ENCODE measurements at regions not wholly inside any gene's neighbourhood (a gene's known extent, or its start where the extent isn't known, plus 50 kb on each side); places are given as distances from the start of the nearest gene placed in this dataset.

GRCh38 chr1:73930293-73930692 lies 267.7 kb downstream of the LRRIQ3 start:
- ATAC-seq (ENCODE audit: insufficient number of reproducible peaks, low FRiP score, low read depth), result no peak
- TF ChIP-seq CTCF (IDR thresholded peaks at IDR 0.05), result no peak

DNA sequence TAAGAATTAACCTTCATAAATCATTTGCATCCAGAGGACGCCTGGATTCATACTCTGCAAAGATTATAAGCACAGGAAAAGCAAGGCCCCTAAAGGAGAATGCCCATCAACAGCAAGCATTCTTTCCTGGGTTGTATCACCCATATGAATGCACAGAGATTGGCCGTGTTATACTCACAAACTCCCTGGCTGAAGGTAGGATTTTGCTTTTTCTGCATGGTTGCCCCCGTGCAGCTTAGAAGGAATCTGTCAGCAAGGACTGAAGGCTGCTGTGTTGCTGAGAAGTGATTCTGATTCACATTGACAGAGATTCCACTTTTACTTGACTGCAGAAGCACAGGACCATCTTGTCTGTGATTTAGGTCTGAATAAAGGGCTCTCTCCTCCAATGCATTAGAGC lies 283.0 kb downstream of the LRRIQ3 start:
- no peak for DNase-seq (ENCODE audit: low spot score)
- Histone ChIP-seq H3K36me3 (no peaks in the 10 kb centered on the region), H3K9me3 (no peaks in the 10 kb centered on the region), H3K4me1 (ENCODE audit: control insufficient read depth in 1 of 2, low read depth in 2 of 2) (no peaks in the 10 kb centered on the region), H3K27me3 (replicated peaks; ENCODE audit: insufficient read depth) (no peaks in the 10 kb centered on the region), H3K27ac (no peak overlapping the region), H3K4me3 (no peak overlapping the region)
- ATAC-seq (ENCODE audit: insufficient number of reproducible peaks, low FRiP score, low read depth), result no peak
- no peak for TF ChIP-seq CTCF (IDR thresholded peaks at IDR 0.05)

More at GRCh38 chr1:73930293-73930692, 267.7 kb downstream of the LRRIQ3 start:
- Histone ChIP-seq H3K36me3 (no peaks in the 10 kb centered on the region), H3K27me3 (replicated peaks; ENCODE audit: insufficient read depth) (no peaks in the 10 kb centered on the region), H3K9me3 (no peaks in the 10 kb centered on the region), H3K4me3 (no peak overlapping the region), H3K27ac (no peak overlapping the region), H3K4me1 (ENCODE audit: control insufficient read depth in 1 of 2, low read depth in 2 of 2) (no peaks in the 10 kb centered on the region)
- DNase-seq (ENCODE audit: low spot score), result no peak

DNA sequence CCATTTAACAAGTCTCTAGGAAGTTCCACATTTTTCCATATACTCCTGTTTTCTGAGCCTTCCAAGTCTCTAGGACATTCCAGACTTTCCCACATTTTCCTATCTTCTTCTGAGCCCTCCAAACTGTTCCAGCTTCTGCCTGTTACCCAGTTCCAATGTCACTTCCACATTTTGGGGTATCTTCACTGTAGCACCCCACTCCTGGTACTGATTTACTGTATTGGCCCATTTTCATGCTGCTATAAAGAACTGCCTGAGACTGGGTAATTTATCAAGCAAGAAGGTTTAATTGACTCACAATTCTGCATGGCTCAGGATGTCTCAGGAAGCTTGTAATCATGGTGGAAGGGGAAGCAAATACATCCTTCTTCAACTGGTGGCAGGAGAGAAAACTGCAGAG lies 285.0 kb downstream of the LRRIQ3 start:
- Histone ChIP-seq H3K27ac (no peak overlapping the region), H3K9me3 (no peaks in the 10 kb centered on the region), H3K4me1 (ENCODE audit: control insufficient read depth in 1 of 2, low read depth in 2 of 2) (no peaks in the 10 kb centered on the region), H3K27me3 (replicated peaks; ENCODE audit: insufficient read depth) (no peaks in the 10 kb centered on the region), H3K4me3 (no peak overlapping the region), H3K36me3 (no peaks in the 10 kb centered on the region)
- no peak for TF ChIP-seq CTCF (IDR thresholded peaks at IDR 0.05)
- DNase-seq (ENCODE audit: low spot score) (no peak), ATAC-seq (ENCODE audit: insufficient number of reproducible peaks, low FRiP score, low read depth) (no peak)

- ATAC-seq (ENCODE audit: insufficient number of reproducible peaks, low FRiP score, low read depth) (no peak), DNase-seq (ENCODE audit: low spot score) (no peak)
- Histone ChIP-seq H3K27me3 (replicated peaks; ENCODE audit: insufficient read depth) (no peaks in the 10 kb centered on the region), H3K27ac (no peak overlapping the region), H3K9me3 (no peaks in the 10 kb centered on the region), H3K4me3 (no peak overlapping the region), H3K36me3 (no peaks in the 10 kb centered on the region), H3K4me1 (ENCODE audit: control insufficient read depth in 1 of 2, low read depth in 2 of 2) (no peaks in the 10 kb centered on the region)
- TF ChIP-seq CTCF (IDR thresholded peaks at IDR 0.05), result no peak
Measured at GRCh38 chr1:73911849-73912248, 286.1 kb downstream of the LRRIQ3 start.

GRCh38 chr1:73910466-73910865 lies 287.5 kb downstream of the LRRIQ3 start:
- no peak overlapping the region for H3K4me3 ChIP-seq
- ATAC-seq (ENCODE audit: insufficient number of reproducible peaks, low FRiP score, low read depth), result no peak
- H3K4me1 ChIP-seq (ENCODE audit: control insufficient read depth in 1 of 2, low read depth in 2 of 2), result no peaks in the 10 kb centered on the region
- no peaks in the 10 kb centered on the region for H3K36me3 ChIP-seq
- no peak for TF ChIP-seq CTCF (IDR thresholded peaks at IDR 0.05)
- DNase-seq (ENCODE audit: low spot score), result no peak
- no peaks in the 10 kb centered on the region for H3K27me3 ChIP-seq (replicated peaks; ENCODE audit: insufficient read depth)
- H3K27ac ChIP-seq, result no peak overlapping the region
- H3K9me3 ChIP-seq, result no peaks in the 10 kb centered on the region

Measured in thoracic aorta (tissue), 2 donors.